ENCODE measurements at regions not wholly inside any gene's neighbourhood (a gene's known extent, or its start where the extent isn't known, plus 50 kb on each side); places are given as distances from the start of the nearest gene placed in this dataset.

- Histone ChIP-seq H3K9me3 (ENCODE audit: low read depth, low read length) (no peaks in the 10 kb centered on the region), H3K36me3 (ENCODE audit: insufficient read depth, low read length) (no peaks in the 10 kb centered on the region), H3K9ac (ENCODE audit: insufficient read length) (no peak overlapping the region), H3K27ac (peak overlapping the region; percentile 35; the same call in 1 of the 2 replicates), H3K4me3 (peak overlapping the region; percentile 33)
- no peak for DNase-seq (ENCODE audit: low read depth, low spot score)
- TF ChIP-seq POLR2AphosphoS5 (IDR thresholded peaks at IDR 0.05; ENCODE audit: borderline replicate concordance, low read depth, low read length) (no peak), FOXP2 (optimal IDR thresholded peaks at IDR 0.05; ENCODE audit: control extremely low read depth, extremely low read length, insufficient read depth) (no peak), EZH2 (IDR thresholded peaks at IDR 0.05) (no peak)
These were observed 94.6 kb upstream of the RPS6KA3 start for GRCh38 chrX:20361081-20361889.

DNA sequence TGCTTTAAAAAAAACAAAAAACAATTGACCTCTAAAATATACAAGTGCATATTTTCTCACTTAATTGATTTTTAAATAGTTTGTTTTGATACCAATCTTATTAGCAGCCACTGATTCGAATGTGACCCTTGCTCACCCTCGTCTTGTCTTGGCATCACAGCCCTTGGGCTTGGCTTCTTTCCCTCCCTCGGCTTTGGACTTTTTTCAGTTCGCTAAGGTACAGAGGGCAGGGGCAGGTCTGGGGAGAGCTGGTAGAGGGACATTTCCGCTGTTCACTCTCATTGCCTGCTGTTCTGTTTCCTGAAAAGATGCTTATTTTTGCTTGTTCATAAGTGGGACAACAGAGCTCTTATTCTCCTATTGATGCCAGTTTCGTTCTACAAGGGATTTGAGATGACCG lies 88.5 kb upstream of the RPS6KA3 start:
- no peaks in the 10 kb centered on the region for H3K9me3 ChIP-seq (ENCODE audit: low read depth, low read length)
- no peak overlapping the region for H3K27ac ChIP-seq
- H3K9ac ChIP-seq (ENCODE audit: insufficient read length): no peak overlapping the region
- H3K36me3 ChIP-seq (ENCODE audit: insufficient read depth, low read length): no peaks in the 10 kb centered on the region
- TF ChIP-seq FOXP2 (optimal IDR thresholded peaks at IDR 0.05; ENCODE audit: control extremely low read depth, extremely low read length, insufficient read depth) (no peak), POLR2AphosphoS5 (IDR thresholded peaks at IDR 0.05; ENCODE audit: borderline replicate concordance, low read depth, low read length) (no peak), EZH2 (IDR thresholded peaks at IDR 0.05) (no peak)
- no peak overlapping the region for H3K4me3 ChIP-seq
- DNase-seq (ENCODE audit: low read depth, low spot score): no peak

DNA sequence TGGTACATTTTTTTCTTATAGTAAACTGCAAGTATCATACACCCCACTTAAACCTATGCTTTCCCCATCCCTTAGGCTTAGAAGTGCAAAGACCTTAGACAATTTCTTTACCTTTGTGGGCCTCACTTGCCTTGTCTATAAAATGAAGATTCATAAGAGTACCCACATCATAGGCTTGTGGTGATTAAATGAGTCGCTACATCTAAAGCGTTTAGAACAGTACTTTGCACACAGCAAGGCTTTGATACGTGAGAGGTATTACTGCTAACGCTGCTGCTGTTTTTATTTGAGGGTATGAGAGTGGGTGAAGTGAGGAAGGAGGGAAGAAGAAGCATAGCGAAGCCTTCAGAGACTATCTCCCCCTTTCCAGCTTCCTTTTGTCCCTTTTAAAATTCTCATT lies 87.8 kb upstream of the RPS6KA3 start:
- no peak for TF ChIP-seq EZH2 (IDR thresholded peaks at IDR 0.05)
- no peak for TF ChIP-seq POLR2AphosphoS5 (IDR thresholded peaks at IDR 0.05; ENCODE audit: borderline replicate concordance, low read depth, low read length)
- no peak for TF ChIP-seq FOXP2 (optimal IDR thresholded peaks at IDR 0.05; ENCODE audit: control extremely low read depth, extremely low read length, insufficient read depth)
- H3K27ac ChIP-seq: no peak overlapping the region

GRCh38 chrX:20352935-20353336 lies 86.2 kb upstream of the RPS6KA3 start:
- H3K9ac ChIP-seq (ENCODE audit: insufficient read length): no peak overlapping the region
- no peak overlapping the region for H3K27ac ChIP-seq
- no peaks in the 10 kb centered on the region for H3K9me3 ChIP-seq (ENCODE audit: low read depth, low read length)
- H3K36me3 ChIP-seq (ENCODE audit: insufficient read depth, low read length): no peaks in the 10 kb centered on the region
- no peak overlapping the region for H3K4me3 ChIP-seq
- no peak for DNase-seq (ENCODE audit: low read depth, low spot score)
- TF ChIP-seq EZH2 (IDR thresholded peaks at IDR 0.05) (no peak), FOXP2 (optimal IDR thresholded peaks at IDR 0.05; ENCODE audit: control extremely low read depth, extremely low read length, insufficient read depth) (no peak), POLR2AphosphoS5 (IDR thresholded peaks at IDR 0.05; ENCODE audit: borderline replicate concordance, low read depth, low read length) (no peak)

More for the DNA sequence above, 87.8 kb upstream of the RPS6KA3 start:
- Histone ChIP-seq H3K36me3 (ENCODE audit: insufficient read depth, low read length) (no peaks in the 10 kb centered on the region), H3K9me3 (ENCODE audit: low read depth, low read length) (no peaks in the 10 kb centered on the region), H3K9ac (ENCODE audit: insufficient read length) (no peak overlapping the region), H3K4me3 (no peak overlapping the region)
- DNase-seq (ENCODE audit: low read depth, low spot score): no peak

- TF ChIP-seq POLR2AphosphoS5 (IDR thresholded peaks at IDR 0.05; ENCODE audit: borderline replicate concordance, low read depth, low read length) (no peak), FOXP2 (optimal IDR thresholded peaks at IDR 0.05; ENCODE audit: control extremely low read depth, extremely low read length, insufficient read depth) (no peak), EZH2 (IDR thresholded peaks at IDR 0.05) (no peak)
- Histone ChIP-seq H3K36me3 (ENCODE audit: insufficient read depth, low read length) (no peaks in the 10 kb centered on the region), H3K9ac (ENCODE audit: insufficient read length) (no peak overlapping the region), H3K4me3 (no peak overlapping the region), H3K9me3 (ENCODE audit: low read depth, low read length) (no peaks in the 10 kb centered on the region), H3K27ac (no peak overlapping the region)
- no peak for DNase-seq (ENCODE audit: low read depth, low spot score)
These were observed 85.8 kb upstream of the RPS6KA3 start for GRCh38 chrX:20352504-20352903.

- Histone ChIP-seq H3K36me3 (ENCODE audit: insufficient read depth, low read length) (no peaks in the 10 kb centered on the region), H3K9me3 (ENCODE audit: low read depth, low read length) (no peaks in the 10 kb centered on the region), H3K27ac (no peak overlapping the region), H3K9ac (ENCODE audit: insufficient read length) (no peak overlapping the region), H3K4me3 (no peak overlapping the region)
- no peak for DNase-seq (ENCODE audit: low read depth, low spot score)
- TF ChIP-seq FOXP2 (optimal IDR thresholded peaks at IDR 0.05; ENCODE audit: control extremely low read depth, extremely low read length, insufficient read depth) (no peak), EZH2 (IDR thresholded peaks at IDR 0.05) (no peak), POLR2AphosphoS5 (IDR thresholded peaks at IDR 0.05; ENCODE audit: borderline replicate concordance, low read depth, low read length) (no peak)
These were observed 83.9 kb upstream of the RPS6KA3 start for GRCh38 chrX:20350596-20350995.

DNA sequence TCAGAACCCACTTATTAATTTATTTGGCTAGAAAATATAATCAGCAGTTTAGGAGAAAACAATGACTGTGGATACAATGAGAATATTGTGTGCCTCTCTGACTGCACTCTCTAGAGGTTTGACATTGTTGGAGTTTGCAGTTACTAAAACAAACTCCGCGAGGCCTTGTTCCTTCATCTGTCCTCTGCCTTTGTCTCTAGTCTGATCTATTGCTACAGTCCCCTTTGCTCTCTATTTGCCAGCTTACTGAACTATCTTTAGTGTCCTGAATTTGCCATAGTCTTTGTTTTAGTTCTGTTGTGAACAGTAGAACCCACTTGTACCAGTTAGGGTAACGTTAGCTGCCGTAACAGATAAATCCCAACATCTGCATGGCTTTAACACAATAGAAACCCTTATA lies 81.4 kb upstream of the RPS6KA3 start:
- Histone ChIP-seq H3K9ac (ENCODE audit: insufficient read length) (no peak overlapping the region), H3K36me3 (ENCODE audit: insufficient read depth, low read length) (no peaks in the 10 kb centered on the region), H3K9me3 (ENCODE audit: low read depth, low read length) (no peaks in the 10 kb centered on the region), H3K27ac (no peak overlapping the region), H3K4me3 (no peak overlapping the region)
- DNase-seq (ENCODE audit: low read depth, low spot score): no peak
- TF ChIP-seq FOXP2 (optimal IDR thresholded peaks at IDR 0.05; ENCODE audit: control extremely low read depth, extremely low read length, insufficient read depth): no peak
- no peak for TF ChIP-seq EZH2 (IDR thresholded peaks at IDR 0.05)
- no peak for TF ChIP-seq POLR2AphosphoS5 (IDR thresholded peaks at IDR 0.05; ENCODE audit: borderline replicate concordance, low read depth, low read length)

DNA sequence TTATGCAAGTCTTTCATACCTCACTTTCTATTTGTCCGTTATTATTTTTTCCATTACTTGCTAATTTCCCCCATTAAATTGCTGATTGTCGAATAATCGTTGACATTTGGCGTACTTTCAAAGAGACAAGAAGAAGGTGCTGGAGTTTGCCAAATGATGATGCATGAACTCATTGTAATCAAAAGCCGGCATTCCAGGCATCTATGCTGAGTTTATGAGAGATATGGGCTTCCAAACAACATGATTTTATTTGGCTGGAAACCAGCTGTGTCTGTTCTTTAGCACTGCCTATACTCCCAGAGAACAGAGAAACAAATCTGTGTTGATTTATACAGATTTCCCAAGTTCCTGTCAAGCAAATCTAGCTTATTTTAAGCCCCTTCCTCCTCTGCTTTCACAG lies 80.8 kb upstream of the RPS6KA3 start:
- no peak overlapping the region for H3K4me3 ChIP-seq
- no peaks in the 10 kb centered on the region for H3K36me3 ChIP-seq (ENCODE audit: insufficient read depth, low read length)
- H3K9ac ChIP-seq (ENCODE audit: insufficient read length): no peak overlapping the region
- H3K9me3 ChIP-seq (ENCODE audit: low read depth, low read length): no peaks in the 10 kb centered on the region
- TF ChIP-seq EZH2 (IDR thresholded peaks at IDR 0.05) (no peak), POLR2AphosphoS5 (IDR thresholded peaks at IDR 0.05; ENCODE audit: borderline replicate concordance, low read depth, low read length) (no peak), FOXP2 (optimal IDR thresholded peaks at IDR 0.05; ENCODE audit: control extremely low read depth, extremely low read length, insufficient read depth) (no peak)
- no peak for DNase-seq (ENCODE audit: low read depth, low spot score)
- H3K27ac ChIP-seq: no peak overlapping the region

Data from SK-N-MC (cell line).